ENCODE measurements at regions not wholly inside any gene's neighbourhood (a gene's known extent, or its start where the extent isn't known, plus 50 kb on each side); places are given as distances from the start of the nearest gene placed in this dataset.
"Not testable (repeated sequence)": the region's sequence is repeated elsewhere in the genome, so short reads cannot be mapped to it uniquely, and the experiment has no call there.

DNA sequence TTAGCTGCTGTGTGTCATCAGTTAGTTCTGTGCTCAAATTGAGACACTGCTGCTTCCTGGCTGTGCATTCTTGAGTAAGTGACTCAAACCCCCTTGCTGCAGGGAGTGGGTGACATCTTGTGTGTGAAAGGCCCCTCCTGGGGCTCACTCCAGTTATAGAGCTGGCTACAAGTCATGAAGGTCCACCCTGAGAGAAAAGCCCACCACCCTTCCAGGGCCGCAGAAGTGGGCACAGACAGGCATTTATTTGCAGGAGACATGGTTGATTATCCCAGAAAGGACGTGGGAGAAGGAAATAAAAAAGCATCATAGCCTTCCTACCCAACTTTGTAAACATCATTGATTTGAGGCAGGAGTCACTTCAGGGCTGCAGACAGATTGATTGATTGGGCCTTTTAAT is 550.6 kb downstream of the MATN1 start:
- DNase-seq: no peak

DNA sequence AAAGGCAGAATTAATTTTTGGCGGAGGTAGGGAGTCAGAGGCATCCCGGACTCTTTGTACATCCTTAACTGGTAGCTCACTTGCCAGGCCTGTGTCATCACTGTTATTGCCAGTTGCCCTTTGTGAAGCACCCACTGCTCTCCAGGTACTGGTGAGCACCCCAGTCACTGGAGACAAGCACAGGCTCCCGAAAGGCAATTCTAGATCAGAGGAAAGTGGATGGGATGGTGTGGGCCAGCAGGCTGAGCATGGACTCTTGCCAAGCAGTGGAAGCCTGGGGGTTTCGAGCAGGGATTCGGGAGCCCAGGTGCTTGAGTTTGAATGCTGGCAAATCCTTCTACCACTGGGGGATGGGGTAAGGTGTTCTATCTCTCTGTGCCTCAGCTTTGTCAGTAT is 551.1 kb downstream of the MATN1 start:
- no peak for DNase-seq

DNA sequence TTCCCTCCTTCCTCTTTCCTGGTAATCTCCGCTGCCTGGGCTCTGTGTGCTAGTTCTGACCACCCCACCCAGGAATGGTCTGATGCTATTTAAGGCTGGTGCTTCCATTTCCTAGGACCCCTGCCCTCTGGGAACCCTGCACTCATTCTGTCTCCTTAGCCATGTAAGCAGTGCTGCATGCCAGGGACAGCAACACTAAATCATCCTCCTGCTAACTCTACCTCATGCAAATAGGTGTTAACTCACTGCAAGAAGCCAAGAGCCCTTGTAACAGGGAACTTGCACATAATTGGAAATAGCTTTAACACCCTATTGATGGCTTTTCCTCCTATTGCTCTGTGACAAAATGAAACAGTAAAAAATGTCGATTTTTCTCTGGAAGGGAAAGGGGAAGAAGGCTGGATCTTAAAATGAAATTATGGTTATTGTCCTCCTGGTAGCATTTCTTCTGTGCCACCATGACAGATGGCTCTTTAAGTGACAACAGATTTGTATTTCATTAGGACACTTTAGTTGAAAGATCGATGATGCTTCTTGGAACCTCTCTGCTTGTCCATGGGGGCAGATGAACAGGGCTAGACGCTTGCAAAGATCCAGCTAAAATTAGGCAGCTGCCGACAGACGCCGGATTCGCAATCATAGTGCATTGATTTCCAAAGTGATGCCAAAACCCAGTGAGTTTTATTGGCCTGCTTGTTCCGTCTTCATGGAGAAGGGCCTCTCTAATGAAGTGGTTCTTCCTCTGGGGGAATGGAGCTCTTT is 551.7 kb downstream of the MATN1 start:
- no peak for DNase-seq

- no peak for DNase-seq
Observed at GRCh38 chr1:30169269-30169668, 554.1 kb downstream of the MATN1 start.

GRCh38 chr1:30166174-30166573 is 557.2 kb downstream of the MATN1 start:
- no peak for DNase-seq

DNA sequence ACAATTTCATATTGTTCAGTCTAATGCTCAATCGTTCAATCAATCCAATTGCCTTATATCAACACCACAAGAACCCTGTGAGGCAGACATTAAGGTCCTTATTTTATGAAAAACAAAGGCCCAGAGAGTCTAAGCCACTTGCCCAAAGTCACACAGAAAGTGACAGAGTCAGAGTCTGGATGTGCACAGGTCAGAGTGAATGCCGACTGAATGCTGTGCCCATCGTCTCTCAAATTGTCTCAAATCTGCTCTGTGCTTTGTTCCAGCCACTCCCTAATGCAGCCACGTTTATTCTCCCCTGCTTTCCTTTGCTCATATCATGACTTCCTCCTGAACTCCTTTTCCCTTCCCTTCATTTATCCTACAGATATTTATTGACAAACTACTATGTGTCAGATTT is 558.3 kb downstream of the MATN1 start:
- DNase-seq: no peak

GRCh38 chr1:30164693-30165092 is 558.7 kb downstream of the MATN1 start:
- no peak for DNase-seq

GRCh38 chr1:30162565-30162964 is 560.8 kb downstream of the MATN1 start:
- no peak for DNase-seq

- no peak for DNase-seq
Observed at GRCh38 chr1:30161953-30162352, 561.4 kb downstream of the MATN1 start.

GRCh38 chr1:30160999-30161689 is 562.2 kb downstream of the MATN1 start:
- no peak for DNase-seq

DNA sequence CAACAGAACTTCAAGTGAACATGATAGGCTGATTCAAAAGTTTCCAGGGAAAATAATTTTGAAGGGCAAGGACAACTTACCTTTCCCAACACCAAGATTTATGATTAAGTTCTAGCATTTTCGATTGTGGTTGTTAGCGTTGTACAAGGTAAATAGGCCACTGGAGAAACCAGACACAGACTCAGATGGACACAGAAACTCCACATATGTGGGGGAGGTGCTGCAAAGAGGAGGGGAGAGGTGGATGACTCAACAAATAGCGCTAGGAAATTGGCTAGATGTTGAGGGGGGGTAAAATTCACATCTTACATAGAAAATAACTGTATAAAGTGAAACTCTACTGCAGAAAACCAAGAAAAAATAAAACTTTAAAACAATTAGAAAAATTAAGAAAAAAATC is 564.4 kb downstream of the MATN1 start:
- DNase-seq: no peak

GRCh38 chr1:30155698-30156097 is 567.7 kb downstream of the MATN1 start:
- not testable (repeated sequence) for DNase-seq

- DNase-seq: not testable (repeated sequence)
Observed at GRCh38 chr1:30155253-30155652, 568.1 kb downstream of the MATN1 start.

DNA sequence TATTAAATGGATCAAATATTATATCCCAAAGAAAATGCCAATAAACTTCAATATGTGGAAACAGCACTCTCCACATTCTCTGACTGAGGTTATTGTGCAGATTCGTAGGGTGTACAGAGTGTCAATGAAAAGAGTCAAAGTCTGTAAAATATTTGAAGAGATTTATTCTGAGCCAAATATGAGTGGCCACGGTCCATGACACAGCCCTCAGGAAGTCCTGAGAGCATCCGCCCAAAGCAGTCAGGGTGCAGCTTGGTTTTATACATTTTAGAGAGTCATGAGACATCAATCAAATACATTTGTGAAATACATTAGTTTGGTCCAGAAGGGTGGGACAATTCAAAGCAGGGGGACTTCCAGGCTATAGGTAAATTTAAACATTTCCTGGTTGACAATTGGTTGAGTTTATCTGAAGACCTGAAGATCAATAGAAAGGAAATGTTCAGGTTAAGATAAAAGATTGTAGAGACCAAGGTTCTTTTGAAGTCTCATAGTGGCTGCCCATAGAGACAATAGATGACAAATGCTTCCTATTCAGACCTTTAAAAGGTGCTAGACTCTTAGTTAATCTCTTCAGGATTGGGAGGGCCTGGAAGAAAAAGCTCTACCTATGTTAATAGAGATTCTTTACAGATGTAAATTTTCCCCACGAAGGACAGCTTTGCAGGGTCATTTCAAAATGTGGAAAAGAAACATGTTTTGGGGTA is 569.5 kb downstream of the MATN1 start:
- DNase-seq: no peak

DNA sequence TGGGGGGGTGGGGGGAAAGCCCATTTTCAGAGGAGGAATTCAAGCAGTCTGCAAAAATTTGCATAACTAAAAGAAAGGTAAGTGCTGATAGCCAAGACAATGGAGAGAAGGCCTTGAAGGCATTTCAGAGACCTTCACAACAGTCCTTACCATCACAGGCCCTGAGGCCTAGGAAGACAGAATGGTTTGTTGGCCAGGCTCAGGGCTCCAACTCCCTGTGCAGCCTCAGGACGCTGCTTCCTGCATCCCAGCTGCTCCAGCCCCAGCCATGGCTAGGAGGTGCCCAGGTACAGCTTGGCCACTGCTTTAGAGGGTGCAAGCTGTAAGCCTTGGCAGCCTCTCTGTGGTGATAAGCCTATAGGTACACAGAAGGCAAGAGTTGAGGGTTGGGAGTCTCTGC is 571.6 kb downstream of the MATN1 start:
- no peak for DNase-seq

- DNase-seq: no peak
Observed at GRCh38 chr1:30151119-30151518, 572.3 kb downstream of the MATN1 start.

DNA sequence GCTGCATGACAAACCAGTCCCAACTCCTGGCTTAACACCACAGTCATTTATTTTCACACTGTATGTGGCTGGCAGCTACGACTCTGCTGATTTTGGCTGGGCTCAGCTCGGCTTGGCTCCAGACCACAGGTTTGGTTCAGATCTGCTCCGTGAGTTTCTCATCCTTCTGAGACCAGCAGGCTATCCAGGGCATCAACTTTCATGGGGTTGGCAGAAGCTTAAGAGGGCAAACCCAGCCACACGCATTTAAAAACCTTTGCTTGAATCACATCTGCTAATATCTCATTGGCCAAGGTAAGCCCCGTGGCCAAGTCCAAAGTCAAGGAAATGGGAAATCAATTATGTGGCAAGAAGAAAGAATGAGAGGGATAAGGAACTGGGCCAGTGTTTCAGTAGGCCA is 574.2 kb downstream of the MATN1 start:
- no peak for DNase-seq

DNA sequence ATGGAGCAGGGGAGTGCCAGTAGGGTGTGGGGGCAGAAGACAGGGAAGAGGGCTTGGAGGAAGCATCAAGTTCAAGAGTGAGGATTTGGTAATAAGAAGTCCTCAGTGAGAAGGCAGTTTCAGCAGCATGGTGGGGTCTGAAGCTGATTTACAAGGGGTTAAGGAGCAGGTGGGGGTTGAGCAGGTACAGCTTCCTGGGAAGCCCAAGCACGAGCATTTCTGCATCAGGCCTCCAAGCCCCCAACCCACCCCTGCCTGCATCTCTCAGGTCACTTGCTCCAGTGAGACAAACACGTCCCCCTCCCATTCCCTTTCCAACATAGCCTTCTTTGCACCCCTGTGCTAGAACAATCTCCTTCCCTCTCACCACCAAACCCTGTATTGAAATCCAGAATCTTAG is 574.7 kb downstream of the MATN1 start:
- no peak for DNase-seq

DNA sequence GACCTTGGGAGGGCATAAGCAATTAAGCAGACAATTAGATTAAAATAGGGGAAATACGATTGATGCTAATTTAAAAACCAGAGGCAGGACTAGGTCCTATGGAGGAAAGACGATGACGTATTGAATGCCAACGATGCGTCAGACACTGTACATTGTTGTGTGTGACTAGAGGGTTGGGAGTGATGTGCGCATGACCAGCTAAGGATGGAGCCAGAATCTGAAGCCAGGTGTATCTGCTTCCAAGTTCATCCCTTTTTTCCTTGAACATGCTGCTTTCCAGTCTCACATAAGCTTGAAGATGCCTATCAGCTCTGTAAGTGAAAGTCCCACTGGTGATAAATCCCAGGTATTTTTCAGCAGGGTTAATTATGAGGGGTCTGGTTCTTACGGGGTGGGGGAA is 576.2 kb downstream of the MATN1 start:
- DNase-seq: no peak

- DNase-seq: no peak
Observed at GRCh38 chr1:30146448-30146847, 576.9 kb downstream of the MATN1 start.

- DNase-seq: no peak
Observed at GRCh38 chr1:30145723-30146303, 577.6 kb downstream of the MATN1 start.

DNA sequence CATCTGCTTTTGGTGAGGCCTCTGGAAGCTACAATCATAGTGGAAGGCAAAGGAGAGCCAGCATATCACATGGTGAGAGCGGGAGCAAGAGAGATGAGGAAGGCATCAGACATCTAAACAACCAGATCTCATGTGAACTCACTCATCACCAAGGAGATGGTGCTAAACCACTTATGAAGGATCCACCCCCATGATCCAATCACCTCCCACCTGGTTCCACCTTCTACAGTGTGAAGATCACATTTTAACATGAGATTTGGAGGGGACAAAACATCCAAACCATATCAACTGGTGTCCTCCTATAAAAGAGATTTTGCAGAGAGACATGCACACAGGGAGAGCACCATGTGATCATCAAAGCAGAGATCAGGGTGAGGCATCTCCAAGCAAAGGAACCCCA is 578.6 kb downstream of the MATN1 start:
- no peak for DNase-seq

DNA sequence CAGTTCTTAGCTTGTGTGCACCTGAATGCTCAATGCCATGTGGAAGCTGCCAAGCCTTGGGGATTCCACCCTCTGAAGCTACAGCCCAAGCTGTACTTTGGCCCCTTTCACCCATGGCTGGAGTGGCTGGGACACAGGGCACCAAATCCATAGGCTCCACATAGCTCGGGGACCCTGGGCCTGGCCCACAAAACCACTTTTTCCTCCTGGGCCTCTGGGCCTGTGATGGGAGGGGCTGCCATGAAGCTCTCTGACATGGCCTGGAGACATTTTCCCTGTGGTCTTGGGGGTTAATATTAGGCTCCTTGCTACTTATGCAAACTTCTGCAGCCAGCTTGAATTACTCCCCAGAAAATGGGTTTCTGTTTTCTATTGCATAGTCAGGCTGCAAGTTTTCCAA is 579.9 kb downstream of the MATN1 start:
- no peak for DNase-seq
